ENCODE measurements at regions not wholly inside any gene's neighbourhood (a gene's known extent, or its start where the extent isn't known, plus 50 kb on each side); places are given as distances from the start of the nearest gene placed in this dataset.

GRCh38 chr3:462851-463250 lies 266.3 kb downstream of the CHL1 start:
- TF ChIP-seq CTCF (IDR thresholded peaks at IDR 0.05) (no peak), POLR2A (IDR thresholded peaks at IDR 0.05) (no peak), EP300 (IDR thresholded peaks at IDR 0.05) (no peak)
